Mesenchymal stem cell (in vitro differentiated cells and primary cell): ENCODE measurements at regions not wholly inside any gene's neighbourhood (a gene's known extent, or its start where the extent isn't known, plus 50 kb on each side); places are given as distances from the start of the nearest gene placed in this dataset.

Experiments
- DNase-seq: peaks from one replicate; pipeline ENCODE4 v3.0.0-alpha.2; 2013
- H2AFZ ChIP-seq: one replicate; pipeline ENCODE4 v1.6.1; 2013; ENCODE audit warnings: low read depth, mild to moderate bottlenecking, control low read depth, inconsistent platforms, low read length, moderate library complexity
- H2AK5ac ChIP-seq: 2 replicates; pipeline ENCODE4 v1.6.1; 2013; ENCODE audit warnings: low read length, moderate library complexity, mild to moderate bottlenecking, inconsistent platforms; ENCODE audit not compliant: severe bottlenecking
- H2BK120ac ChIP-seq: one replicate; pipeline ENCODE4 v1.6.1; 2013; ENCODE audit warnings: low read depth, mild to moderate bottlenecking, inconsistent platforms, low read length, moderate library complexity
- H2BK12ac ChIP-seq, 2 experiments: one replicate each; pipeline ENCODE4 v1.6.1; 2013; ENCODE audit warnings: inconsistent platforms in 2 of 2, low read length in 2 of 2, mild to moderate bottlenecking in 2 of 2, moderate library complexity in 2 of 2, control low read depth in 1 of 2
- H2BK15ac ChIP-seq: one replicate; pipeline ENCODE4 v1.6.1; 2013; ENCODE audit warnings: mild to moderate bottlenecking, low read depth, inconsistent platforms; ENCODE audit not compliant: poor library complexity, severe bottlenecking
- H2BK5ac ChIP-seq: 2 replicates; pipeline ENCODE4 v1.6.1; 2013; ENCODE audit warnings: low read depth, mild to moderate bottlenecking, low read length, control low read depth, inconsistent platforms; ENCODE audit not compliant: poor library complexity, severe bottlenecking
- H3K14ac ChIP-seq, 2 experiments: one replicate each; pipeline ENCODE4 v1.6.1; 2013; ENCODE audit warnings: inconsistent platforms in 2 of 2, low read length in 2 of 2, control low read depth in 1 of 2, mild to moderate bottlenecking in 1 of 2, moderate library complexity in 1 of 2
- H3K18ac ChIP-seq, 2 experiments: one replicate each; pipeline ENCODE4 v1.6.1; 2013; ENCODE audit warnings: inconsistent platforms in 2 of 2, low read length in 2 of 2, control low read depth in 1 of 2, low read depth in 1 of 2, mild to moderate bottlenecking in 1 of 2
- H3K23ac ChIP-seq, 2 experiments: one replicate each; pipeline ENCODE4 v1.6.1; 2013; ENCODE audit warnings: inconsistent platforms in 2 of 2, low read length in 2 of 2, mild to moderate bottlenecking in 2 of 2, moderate library complexity in 2 of 2, control low read depth in 1 of 2
- H3K27ac ChIP-seq: 2 replicates; pipeline ENCODE4 v1.5.1; 2013; ENCODE audit warnings: mild to moderate bottlenecking, moderate library complexity, low read length, control low read depth, inconsistent platforms; ENCODE audit not compliant: poor library complexity, severe bottlenecking
- H3K27me3 ChIP-seq, 2 experiments: 2 replicates each; pipeline versions ENCODE4 v1.6.1 to v1.7.0; 2013; ENCODE audit warnings: low read length in 2 of 2, mild to moderate bottlenecking in 2 of 2, moderate library complexity in 2 of 2, control low read depth in 1 of 2, inconsistent platforms in 1 of 2; ENCODE audit not compliant: control insufficient read depth in 1 of 2, insufficient read depth in 1 of 2
- H3K36me3 ChIP-seq, 2 experiments: 2 replicates each; pipeline versions ENCODE4 v1.6.1 to v1.7.0; 2013; ENCODE audit warnings: low read length in 2 of 2, control low read depth in 1 of 2, inconsistent platforms in 1 of 2, low read depth in 1 of 2, mild to moderate bottlenecking in 1 of 2; ENCODE audit not compliant: insufficient read depth in 2 of 2, control insufficient read depth in 1 of 2
- H3K4ac ChIP-seq, 2 experiments: one replicate each; pipeline ENCODE4 v1.6.1; 2013; ENCODE audit warnings: inconsistent platforms in 2 of 2, low read length in 2 of 2, mild to moderate bottlenecking in 2 of 2, moderate library complexity in 2 of 2, control low read depth in 1 of 2, low read depth in 1 of 2
- H3K4me1 ChIP-seq: 2 replicates; pipeline ENCODE4 v1.6.1; 2013; ENCODE audit warnings: low read depth, low read length, control low read depth; ENCODE audit not compliant: control insufficient read depth, insufficient read depth
- H3K4me2 ChIP-seq: 2 replicates; pipeline ENCODE4 v1.6.1; 2013; ENCODE audit warnings: low read length, mild to moderate bottlenecking, inconsistent platforms; ENCODE audit not compliant: poor library complexity, severe bottlenecking
- H3K4me3 ChIP-seq, 2 experiments: 2 replicates each; pipeline versions ENCODE4 v1.5.1 to v1.7.0; 2013; ENCODE audit warnings: low read length in 2 of 2, mild to moderate bottlenecking in 2 of 2, control low read depth in 1 of 2, low read depth in 1 of 2; ENCODE audit not compliant: insufficient read depth in 1 of 2
- H3K79me1 ChIP-seq: replicated peaks from 2 replicates; pipeline ENCODE4 v1.6.1; 2013; ENCODE audit warnings: mild to moderate bottlenecking, control low read depth, low read length, inconsistent platforms; ENCODE audit not compliant: poor library complexity, severe bottlenecking
- H3K9ac ChIP-seq: 2 replicates; pipeline ENCODE4 v1.7.0; 2013; ENCODE audit warnings: mild to moderate bottlenecking, low read length, moderate library complexity
- H3K9me3 ChIP-seq: 2 replicates; pipeline ENCODE4 v1.7.0; 2013; ENCODE audit warnings: mild to moderate bottlenecking, low read length; ENCODE audit not compliant: control insufficient read depth
- H4K8ac ChIP-seq: one replicate; pipeline ENCODE4 v1.6.1; 2013; ENCODE audit warnings: inconsistent platforms, mild to moderate bottlenecking, low read length, moderate library complexity
- H4K91ac ChIP-seq: one replicate; pipeline ENCODE4 v1.6.1; 2013; ENCODE audit warnings: mild to moderate bottlenecking, low read length, inconsistent platforms
- WGBS: methylation state at CpG from one replicate; pipeline ENCODE4 v1.1.7; 2013; ENCODE audit warnings: mixed read lengths; 5-methylcytosine and 5-hydroxymethylcytosine counted together

- 60% methylated on average over 4 of the region's 4 CpGs for WGBS
- no peaks in the 10 kb centered on the region for H3K4me1 ChIP-seq
- no peak overlapping the region for H2AK5ac ChIP-seq
- no peak overlapping the region for H2BK12ac ChIP-seq
- peaks cover 0 to 34% of the 10 kb centered on the region in 2 experiments for H3K27me3 ChIP-seq
- H3K9me3 ChIP-seq, result no peaks in the 10 kb centered on the region
- H3K23ac ChIP-seq, result no peak overlapping the region
- no peak overlapping the region for H3K14ac ChIP-seq
- no peak overlapping the region for H2BK15ac ChIP-seq
- no peak for DNase-seq
- H3K79me1 ChIP-seq, result no peaks in the 10 kb centered on the region
- H2AFZ ChIP-seq, result no peak overlapping the region
- H2BK120ac ChIP-seq, result no peak overlapping the region
- no peak overlapping the region for H4K8ac ChIP-seq
- no peak overlapping the region for H3K4ac ChIP-seq
- H3K4me3 ChIP-seq, result no peak overlapping the region
- no peak overlapping the region for H4K91ac ChIP-seq
- H3K18ac ChIP-seq, result no peak overlapping the region
- no peak overlapping the region for H2BK5ac ChIP-seq
- H3K4me2 ChIP-seq, result no peak overlapping the region
- no peaks in the 10 kb centered on the region for H3K36me3 ChIP-seq
- no peak overlapping the region for H3K9ac ChIP-seq
- no peak overlapping the region for H3K27ac ChIP-seq
Measured at GRCh38 chr10:111974325-111974724, 209.2 kb downstream of the GPAM start.

- no peak overlapping the region for H2BK15ac ChIP-seq
- WGBS, result 59% methylated on average over 2 of the region's 2 CpGs
Measured at GRCh38 chr10:111976557-111976956, 207.0 kb downstream of the GPAM start.

GRCh38 chr10:111984057-111984456 lies 199.5 kb downstream of the GPAM start:
- H2BK5ac ChIP-seq, result no peak overlapping the region
- no peak overlapping the region for H3K14ac ChIP-seq
- H3K23ac ChIP-seq, result no peak overlapping the region
- no peak overlapping the region for H2BK120ac ChIP-seq
- no peak overlapping the region for H3K9ac ChIP-seq
- no peak overlapping the region for H4K91ac ChIP-seq
- H3K9me3 ChIP-seq, result peaks cover 3% of the 10 kb centered on the region
- H3K79me1 ChIP-seq, result no peaks in the 10 kb centered on the region
- H2BK15ac ChIP-seq, result no peak overlapping the region
- H3K18ac ChIP-seq, result no peak overlapping the region
- H3K4me1 ChIP-seq, result no peaks in the 10 kb centered on the region
- no peak overlapping the region for H2AK5ac ChIP-seq
- H2BK12ac ChIP-seq, result no peak overlapping the region
- H4K8ac ChIP-seq, result no peak overlapping the region
- peaks cover 0 to 56% of the 10 kb centered on the region in 2 experiments for H3K27me3 ChIP-seq
- no peak overlapping the region for H3K4ac ChIP-seq
- H2AFZ ChIP-seq, result no peak overlapping the region
- 64% methylated on average over 6 of the region's 6 CpGs for WGBS
- no peaks in the 10 kb centered on the region for H3K36me3 ChIP-seq
- H3K4me3 ChIP-seq, result no peak overlapping the region
- H3K4me2 ChIP-seq, result no peak overlapping the region
- DNase-seq, result no peak
- H3K27ac ChIP-seq, result no peak overlapping the region

More at GRCh38 chr10:111976557-111976956, 207.0 kb downstream of the GPAM start:
- Histone ChIP-seq H3K36me3 (no peaks in the 10 kb centered on the region), H4K8ac (no peak overlapping the region), H3K14ac (no peak overlapping the region), H3K4me2 (no peak overlapping the region), H3K27me3 (peaks cover 0 to 42% of the 10 kb centered on the region in 2 experiments), H2BK12ac (no peak overlapping the region), H3K79me1 (no peaks in the 10 kb centered on the region), H3K4me3 (no peak overlapping the region), H3K9ac (no peak overlapping the region), H4K91ac (no peak overlapping the region), H3K18ac (no peak overlapping the region), H3K23ac (no peak overlapping the region), H2BK5ac (no peak overlapping the region), H2BK120ac (no peak overlapping the region), H2AK5ac (no peak overlapping the region), H2AFZ (no peak overlapping the region), H3K9me3 (peaks cover 3% of the 10 kb centered on the region), H3K4me1 (no peaks in the 10 kb centered on the region), H3K27ac (no peak overlapping the region), H3K4ac (no peak overlapping the region)
- no peak for DNase-seq

GRCh38 chr10:111986079-111986478 lies 197.5 kb downstream of the GPAM start:
- Histone ChIP-seq H3K4me1 (no peaks in the 10 kb centered on the region), H3K4ac (no peak overlapping the region), H3K14ac (no peak overlapping the region), H3K4me3 (no peak overlapping the region), H2BK12ac (no peak overlapping the region), H3K27me3 (peaks cover 0 to 71% of the 10 kb centered on the region in 2 experiments), H2BK15ac (no peak overlapping the region), H4K8ac (no peak overlapping the region), H2AFZ (no peak overlapping the region), H3K27ac (no peak overlapping the region), H3K36me3 (no peaks in the 10 kb centered on the region), H3K9me3 (peaks cover under 1% of the 10 kb centered on the region), H3K18ac (no peak overlapping the region), H2BK120ac (no peak overlapping the region), H3K23ac (no peak overlapping the region), H4K91ac (no peak overlapping the region), H2BK5ac (no peak overlapping the region), H2AK5ac (no peak overlapping the region), H3K79me1 (no peaks in the 10 kb centered on the region), H3K9ac (no peak overlapping the region), H3K4me2 (no peak overlapping the region)
- no peak for DNase-seq
